Astrocyte (in vitro differentiated cells and primary cell): ENCODE measurements at regions not wholly inside any gene's neighbourhood (a gene's known extent, or its start where the extent isn't known, plus 50 kb on each side); places are given as distances from the start of the nearest gene placed in this dataset.

Source experiments
- DNase-seq: peaks from one replicate; pipeline ENCODE4 v3.0.0-alpha.2; 2010; ENCODE audit warnings: low read depth
- FAIRE-seq: peaks from 2 replicates; lab custom pipeline; 2011; peaks lifted over from hg19 to GRCh38; lab: Jason Lieb, UNC
- H2AFZ ChIP-seq: 2 replicates; pipeline ENCODE4 v1.6.0; 2012; ENCODE audit warnings: low read depth, low read length, inconsistent platforms
- H3K27ac ChIP-seq: 2 replicates; pipeline ENCODE4 v1.5.1; 2011; ENCODE audit warnings: low read depth, low read length, inconsistent platforms
- H3K27me3 ChIP-seq: 2 replicates; pipeline ENCODE4 v1.6.0; 2011; ENCODE audit warnings: low read length, inconsistent platforms; ENCODE audit not compliant: insufficient read depth
- H3K36me3 ChIP-seq: 2 replicates; pipeline ENCODE4 v1.5.1; 2011; ENCODE audit warnings: low read length, inconsistent platforms; ENCODE audit not compliant: insufficient read depth
- H3K4me1 ChIP-seq: 2 replicates; pipeline ENCODE4 v1.5.1; 2011; ENCODE audit warnings: low read length, inconsistent platforms; ENCODE audit not compliant: insufficient read depth
- H3K4me2 ChIP-seq: 2 replicates; pipeline ENCODE4 v1.6.0; 2012; ENCODE audit warnings: low read length, inconsistent platforms
- H3K4me3 ChIP-seq: 2 replicates; pipeline ENCODE4 v1.5.1; 2011; ENCODE audit warnings: low read depth, mild to moderate bottlenecking, low read length, inconsistent platforms; ENCODE audit not compliant: insufficient read depth
- H3K79me2 ChIP-seq: 2 replicates; pipeline ENCODE4 v1.6.0; 2012; ENCODE audit warnings: mild to moderate bottlenecking, low read length, inconsistent platforms; ENCODE audit not compliant: insufficient read depth
- H3K9ac ChIP-seq: 2 replicates; pipeline ENCODE4 v1.6.0; 2012; ENCODE audit warnings: mild to moderate bottlenecking, low read length, inconsistent platforms
- H3K9me3 ChIP-seq: 2 replicates; pipeline ENCODE4 v1.5.1; 2012; ENCODE audit warnings: low read depth, mild to moderate bottlenecking, low read length, inconsistent platforms; ENCODE audit not compliant: insufficient read depth
- H4K20me1 ChIP-seq: 2 replicates; pipeline ENCODE4 v1.6.0; 2012; ENCODE audit warnings: low read length, inconsistent platforms; ENCODE audit not compliant: insufficient read depth
- H3K27ac Mint-ChIP-seq: one replicate; pipeline ENCODE4 v1.8.0; 2021; ENCODE audit warnings: mild to moderate bottlenecking, mixed read lengths; ENCODE audit not compliant: unreplicated experiment
- H3K27me3 Mint-ChIP-seq: one replicate; pipeline ENCODE4 v1.8.0; 2021; ENCODE audit warnings: low read depth, mixed read lengths; ENCODE audit not compliant: unreplicated experiment
- H3K36me3 Mint-ChIP-seq: one replicate; pipeline ENCODE4 v1.8.0; 2021; ENCODE audit warnings: low read depth, mixed read lengths; ENCODE audit not compliant: unreplicated experiment
- H3K4me1 Mint-ChIP-seq: one replicate; pipeline ENCODE4 v1.8.0; 2021; ENCODE audit warnings: low read depth, mixed read lengths; ENCODE audit not compliant: unreplicated experiment
- H3K4me3 Mint-ChIP-seq: one replicate; pipeline ENCODE4 v1.8.0; 2021; ENCODE audit warnings: mild to moderate bottlenecking, moderate library complexity, mixed read lengths; ENCODE audit not compliant: unreplicated experiment
- H3K9me3 Mint-ChIP-seq: one replicate; pipeline ENCODE4 v1.8.0; 2021; ENCODE audit warnings: mild to moderate bottlenecking, mixed read lengths; ENCODE audit not compliant: unreplicated experiment
- EZH2 ChIP-seq: IDR thresholded peaks from 2 replicates; pipeline ENCODE4 v1.6.1; 2012; ENCODE audit warnings: mild to moderate bottlenecking, low read length, inconsistent platforms; ENCODE audit not compliant: insufficient read depth
- TF ChIP-seq, protein P1 (sequence below): IDR thresholded peaks from 2 replicates; pipeline ENCODE4 v1.5.1; 2011; ENCODE audit warnings: low read depth, mild to moderate bottlenecking, inconsistent platforms, low read length, moderate library complexity; ENCODE audit not compliant: insufficient read depth

DNA sequence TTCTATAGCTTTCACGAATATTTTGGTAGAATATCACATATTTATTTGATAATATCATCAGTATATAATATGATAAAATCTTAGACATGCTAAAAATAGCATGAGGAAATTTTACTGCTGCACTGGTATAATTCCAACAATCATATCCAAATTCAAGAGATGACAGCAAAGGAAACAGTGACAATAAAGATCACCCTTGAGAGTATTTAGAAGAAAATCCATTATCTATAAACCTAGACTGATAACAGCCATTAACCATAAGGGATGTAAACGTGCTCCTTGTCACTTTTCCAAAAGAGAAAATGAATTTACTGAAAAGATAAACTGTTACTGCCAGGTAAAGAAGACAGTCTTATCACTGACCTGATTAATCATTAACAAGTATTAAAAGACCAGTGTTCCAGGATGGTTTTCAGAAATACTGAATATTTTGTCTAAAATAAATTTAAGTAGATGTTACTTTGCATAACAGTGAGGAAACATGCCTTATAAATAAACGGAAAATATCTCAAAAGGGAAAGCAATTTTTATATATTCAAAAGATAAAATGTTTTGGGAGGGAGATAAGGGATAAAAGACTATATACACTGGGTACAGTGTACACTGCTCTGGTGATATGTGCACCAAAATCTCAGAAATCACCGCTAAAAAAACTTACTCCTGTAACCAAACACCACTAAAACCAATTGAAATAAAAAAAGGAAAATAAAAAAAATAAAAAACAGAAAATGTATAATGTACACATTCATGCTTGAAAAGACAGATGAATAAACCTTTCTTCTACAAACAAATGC, 1704.7 kb downstream of the HACE1 start:
- DNase-seq, result no peak
- no peaks in the 10 kb centered on the region for H3K36me3 Mint-ChIP-seq
- H2AFZ ChIP-seq, result no peak overlapping the region

GRCh38 chr6:103153016-103153415, 1706.7 kb downstream of the HACE1 start:
- no peaks in the 10 kb centered on the region for H3K9me3 Mint-ChIP-seq
- H3K4me1 Mint-ChIP-seq, result no peaks in the 10 kb centered on the region

More for the DNA sequence above, 1704.7 kb downstream of the HACE1 start:
- Mint-ChIP-seq H3K9me3 (no peaks in the 10 kb centered on the region), H3K27me3 (no peaks in the 10 kb centered on the region), H3K27ac (no peak overlapping the region), H3K4me3 (no peak overlapping the region), H3K4me1 (no peaks in the 10 kb centered on the region)
- Histone ChIP-seq H3K9me3 (no peaks in the 10 kb centered on the region), H3K4me3 (no peak overlapping the region), H3K4me1 (no peaks in the 10 kb centered on the region), H3K9ac (no peak overlapping the region), H3K4me2 (no peak overlapping the region), H3K36me3 (no peaks in the 10 kb centered on the region), H4K20me1 (no peaks in the 10 kb centered on the region), H3K27ac (no peak overlapping the region), H3K79me2 (no peaks in the 10 kb centered on the region), H3K27me3 (no peaks in the 10 kb centered on the region)
- TF ChIP-seq, protein P1, sequence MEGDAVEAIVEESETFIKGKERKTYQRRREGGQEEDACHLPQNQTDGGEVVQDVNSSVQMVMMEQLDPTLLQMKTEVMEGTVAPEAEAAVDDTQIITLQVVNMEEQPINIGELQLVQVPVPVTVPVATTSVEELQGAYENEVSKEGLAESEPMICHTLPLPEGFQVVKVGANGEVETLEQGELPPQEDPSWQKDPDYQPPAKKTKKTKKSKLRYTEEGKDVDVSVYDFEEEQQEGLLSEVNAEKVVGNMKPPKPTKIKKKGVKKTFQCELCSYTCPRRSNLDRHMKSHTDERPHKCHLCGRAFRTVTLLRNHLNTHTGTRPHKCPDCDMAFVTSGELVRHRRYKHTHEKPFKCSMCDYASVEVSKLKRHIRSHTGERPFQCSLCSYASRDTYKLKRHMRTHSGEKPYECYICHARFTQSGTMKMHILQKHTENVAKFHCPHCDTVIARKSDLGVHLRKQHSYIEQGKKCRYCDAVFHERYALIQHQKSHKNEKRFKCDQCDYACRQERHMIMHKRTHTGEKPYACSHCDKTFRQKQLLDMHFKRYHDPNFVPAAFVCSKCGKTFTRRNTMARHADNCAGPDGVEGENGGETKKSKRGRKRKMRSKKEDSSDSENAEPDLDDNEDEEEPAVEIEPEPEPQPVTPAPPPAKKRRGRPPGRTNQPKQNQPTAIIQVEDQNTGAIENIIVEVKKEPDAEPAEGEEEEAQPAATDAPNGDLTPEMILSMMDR, result no peak
- no peak for TF ChIP-seq EZH2
- FAIRE-seq, result no peak

More at GRCh38 chr6:103153016-103153415, 1706.7 kb downstream of the HACE1 start:
- no peaks in the 10 kb centered on the region for H3K36me3 Mint-ChIP-seq
- Histone ChIP-seq H3K4me2 (no peak overlapping the region), H3K4me3 (no peak overlapping the region), H3K36me3 (no peaks in the 10 kb centered on the region), H3K27ac (no peak overlapping the region), H3K27me3 (no peaks in the 10 kb centered on the region), H4K20me1 (no peaks in the 10 kb centered on the region), H3K9me3 (no peaks in the 10 kb centered on the region), H2AFZ (no peak overlapping the region), H3K4me1 (no peaks in the 10 kb centered on the region), H3K9ac (no peak overlapping the region), H3K79me2 (no peaks in the 10 kb centered on the region)
- H3K27ac Mint-ChIP-seq, result no peak overlapping the region
- DNase-seq, result no peak
- no peak for FAIRE-seq
- no peaks in the 10 kb centered on the region for H3K27me3 Mint-ChIP-seq
- H3K4me3 Mint-ChIP-seq, result no peak overlapping the region
- TF ChIP-seq EZH2, result no peak
- TF ChIP-seq, protein P1, result no peak
